ENCODE measurements at regions not wholly inside any gene's neighbourhood (a gene's known extent, or its start where the extent isn't known, plus 50 kb on each side); places are given as distances from the start of the nearest gene placed in this dataset.

DNA sequence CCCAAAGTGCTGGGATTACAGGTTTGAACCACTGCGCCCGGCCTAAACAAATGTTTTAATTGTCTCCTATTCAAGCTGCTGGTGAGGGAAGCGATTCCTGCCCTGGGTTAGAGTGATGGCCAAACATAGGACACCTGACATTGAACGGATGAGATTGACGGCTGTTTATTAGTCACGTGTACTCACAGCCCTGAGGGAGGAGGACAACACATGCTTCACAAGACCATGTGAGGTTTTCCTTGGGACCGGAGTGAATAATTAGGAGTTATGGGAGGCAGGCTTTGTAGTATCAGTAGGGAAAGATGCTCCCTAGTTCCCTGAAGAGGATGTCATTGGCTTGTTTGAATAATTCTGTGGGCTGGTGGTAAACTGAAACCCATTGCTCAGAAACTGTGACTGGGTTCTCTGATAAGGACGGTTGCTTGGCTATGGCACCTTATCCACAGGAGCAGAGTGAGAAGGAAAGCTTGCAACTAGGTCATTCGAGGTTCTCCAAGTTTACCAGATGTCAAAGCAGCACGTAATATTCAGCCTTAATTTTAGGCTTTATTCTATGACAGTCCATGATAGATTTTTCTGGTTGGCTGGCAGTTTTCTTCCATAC, 245.8 kb downstream of the PLA2G4A start:
- TF ChIP-seq RAD21 (conservative IDR thresholded peaks at IDR 0.05) (no peak), TAF1 (IDR thresholded peaks at IDR 0.05; ENCODE audit: low read depth) (no peak)
- TF ChIP-seq, protein P1, sequence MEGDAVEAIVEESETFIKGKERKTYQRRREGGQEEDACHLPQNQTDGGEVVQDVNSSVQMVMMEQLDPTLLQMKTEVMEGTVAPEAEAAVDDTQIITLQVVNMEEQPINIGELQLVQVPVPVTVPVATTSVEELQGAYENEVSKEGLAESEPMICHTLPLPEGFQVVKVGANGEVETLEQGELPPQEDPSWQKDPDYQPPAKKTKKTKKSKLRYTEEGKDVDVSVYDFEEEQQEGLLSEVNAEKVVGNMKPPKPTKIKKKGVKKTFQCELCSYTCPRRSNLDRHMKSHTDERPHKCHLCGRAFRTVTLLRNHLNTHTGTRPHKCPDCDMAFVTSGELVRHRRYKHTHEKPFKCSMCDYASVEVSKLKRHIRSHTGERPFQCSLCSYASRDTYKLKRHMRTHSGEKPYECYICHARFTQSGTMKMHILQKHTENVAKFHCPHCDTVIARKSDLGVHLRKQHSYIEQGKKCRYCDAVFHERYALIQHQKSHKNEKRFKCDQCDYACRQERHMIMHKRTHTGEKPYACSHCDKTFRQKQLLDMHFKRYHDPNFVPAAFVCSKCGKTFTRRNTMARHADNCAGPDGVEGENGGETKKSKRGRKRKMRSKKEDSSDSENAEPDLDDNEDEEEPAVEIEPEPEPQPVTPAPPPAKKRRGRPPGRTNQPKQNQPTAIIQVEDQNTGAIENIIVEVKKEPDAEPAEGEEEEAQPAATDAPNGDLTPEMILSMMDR (IDR thresholded peaks at IDR 0.05; ENCODE audit: poor library complexity, severe bottlenecking) = no peak
